NB4 (cell line): ENCODE measurements at regions not wholly inside any gene's neighbourhood (a gene's known extent, or its start where the extent isn't known, plus 50 kb on each side); places are given as distances from the start of the nearest gene placed in this dataset.

Experiments used
- POLR2A ChIP-seq: IDR thresholded peaks from 2 replicates; pipeline ENCODE4 v1.6.1; 2011; ENCODE audit warnings: mild to moderate bottlenecking; ENCODE audit not compliant: insufficient read length; ENCODE audit errors: extremely low read depth
- TF ChIP-seq, protein P1 (sequence below): IDR thresholded peaks from one replicate; pipeline ENCODE4 v1.5.1; 2012; ENCODE audit warnings: low read depth, low read length

DNA sequence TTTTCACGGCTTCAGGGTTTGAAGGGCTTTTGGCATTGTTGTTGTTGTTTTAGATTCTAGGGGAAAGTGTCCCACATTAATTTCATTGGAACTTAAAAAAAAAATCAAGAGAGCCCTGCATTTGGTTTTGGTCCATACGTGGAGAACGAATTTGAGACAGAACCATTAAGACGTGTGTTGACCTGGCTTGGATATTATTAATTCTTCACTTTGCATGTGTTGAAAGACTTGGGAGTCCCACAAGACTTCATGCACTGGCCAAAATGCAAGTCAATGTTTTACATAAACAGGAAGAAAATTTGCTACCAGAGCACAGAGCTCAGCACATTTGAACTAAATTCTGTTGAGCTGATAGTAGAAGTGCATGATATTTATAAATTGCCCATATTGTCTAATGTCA lies 761.2 kb upstream of the ACVR2A start:
- TF ChIP-seq, protein P1, sequence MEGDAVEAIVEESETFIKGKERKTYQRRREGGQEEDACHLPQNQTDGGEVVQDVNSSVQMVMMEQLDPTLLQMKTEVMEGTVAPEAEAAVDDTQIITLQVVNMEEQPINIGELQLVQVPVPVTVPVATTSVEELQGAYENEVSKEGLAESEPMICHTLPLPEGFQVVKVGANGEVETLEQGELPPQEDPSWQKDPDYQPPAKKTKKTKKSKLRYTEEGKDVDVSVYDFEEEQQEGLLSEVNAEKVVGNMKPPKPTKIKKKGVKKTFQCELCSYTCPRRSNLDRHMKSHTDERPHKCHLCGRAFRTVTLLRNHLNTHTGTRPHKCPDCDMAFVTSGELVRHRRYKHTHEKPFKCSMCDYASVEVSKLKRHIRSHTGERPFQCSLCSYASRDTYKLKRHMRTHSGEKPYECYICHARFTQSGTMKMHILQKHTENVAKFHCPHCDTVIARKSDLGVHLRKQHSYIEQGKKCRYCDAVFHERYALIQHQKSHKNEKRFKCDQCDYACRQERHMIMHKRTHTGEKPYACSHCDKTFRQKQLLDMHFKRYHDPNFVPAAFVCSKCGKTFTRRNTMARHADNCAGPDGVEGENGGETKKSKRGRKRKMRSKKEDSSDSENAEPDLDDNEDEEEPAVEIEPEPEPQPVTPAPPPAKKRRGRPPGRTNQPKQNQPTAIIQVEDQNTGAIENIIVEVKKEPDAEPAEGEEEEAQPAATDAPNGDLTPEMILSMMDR = no peak
- no peak for TF ChIP-seq POLR2A
